Cardiac septum (tissue), 1 donor: ENCODE measurements at regions not wholly inside any gene's neighbourhood (a gene's known extent, or its start where the extent isn't known, plus 50 kb on each side); places are given as distances from the start of the nearest gene placed in this dataset.
"Not testable (repeated sequence)": the region's sequence is repeated elsewhere in the genome, so short reads cannot be mapped to it uniquely, and the experiment has no call there.

Experiments used
- DNase-seq: peaks from one replicate; pipeline ENCODE4 v3.0.0-alpha.2; 2020; ENCODE audit warnings: low spot score
- intact Hi-C: fragments of 100-400 bp; cut with DNase I; formaldehyde crosslinking; loops from one replicate; pipeline ENCODE4 v1.14.0; 2022
- donor health status: DM: no; HTN: no; CAD: no.

DNA sequence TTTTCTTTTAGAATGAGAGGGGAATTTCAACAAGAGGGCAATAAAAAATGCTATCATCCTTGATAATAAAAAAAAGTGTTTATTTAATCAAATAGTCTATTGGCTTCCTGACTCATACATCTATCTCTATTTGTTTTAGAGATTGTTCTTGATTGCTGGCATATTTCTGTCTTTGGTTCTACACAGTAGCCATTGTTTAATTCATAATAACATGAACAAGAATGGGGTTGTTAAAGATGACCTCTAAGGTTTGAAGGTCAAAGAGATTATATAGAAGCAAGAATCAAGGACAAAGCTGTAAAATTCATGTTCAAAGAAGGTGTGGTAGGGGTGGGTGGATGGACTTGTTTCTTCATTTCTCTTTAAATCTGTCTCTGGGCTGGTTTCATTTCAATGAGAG lies 166.0 kb upstream of the KLF12 start:
- intact Hi-C loops: no loop called here
- no peak for DNase-seq

DNA sequence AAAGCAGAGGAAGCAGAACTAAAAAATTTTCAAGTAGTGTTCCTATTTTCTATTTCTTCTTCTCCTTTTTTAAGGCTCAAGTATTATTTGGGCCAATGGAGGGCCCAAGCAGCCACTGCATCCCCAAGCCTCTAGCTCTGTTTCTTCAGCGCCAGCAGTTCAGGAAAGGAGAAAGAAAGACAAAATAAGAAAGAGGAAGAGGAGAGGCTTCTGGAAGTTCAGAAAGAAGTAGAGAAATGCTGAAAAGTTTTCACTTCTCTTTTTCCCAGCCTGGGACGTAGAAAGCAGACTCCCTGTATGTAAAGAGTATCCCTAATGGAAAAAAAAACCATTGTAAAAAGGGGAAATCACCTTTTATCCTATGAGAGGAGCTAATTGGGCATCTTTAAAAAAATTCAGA lies 165.5 kb upstream of the KLF12 start:
- DNase-seq: no peak
- intact Hi-C loops: no loop called here

DNA sequence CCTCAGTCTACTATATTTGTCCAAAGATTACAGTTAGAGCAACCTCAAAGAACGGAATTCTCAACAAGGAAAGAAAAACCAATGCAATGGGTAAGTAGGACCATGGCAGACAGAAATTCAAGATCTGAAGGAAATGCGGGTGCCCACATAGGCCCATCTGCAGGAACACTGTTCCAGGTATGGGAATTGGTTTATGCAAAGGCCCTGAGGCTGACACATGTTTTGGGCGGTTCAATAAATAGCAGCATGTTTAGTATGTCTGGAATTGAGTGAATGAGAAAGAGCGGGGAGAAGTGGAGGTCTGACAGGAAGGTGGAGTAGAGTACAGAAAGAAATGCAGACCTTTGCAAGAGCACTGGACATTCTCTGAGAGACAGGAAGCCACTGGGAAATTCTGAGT lies 164.7 kb upstream of the KLF12 start:
- intact Hi-C loops: no loop called here
- DNase-seq: no peak

DNA sequence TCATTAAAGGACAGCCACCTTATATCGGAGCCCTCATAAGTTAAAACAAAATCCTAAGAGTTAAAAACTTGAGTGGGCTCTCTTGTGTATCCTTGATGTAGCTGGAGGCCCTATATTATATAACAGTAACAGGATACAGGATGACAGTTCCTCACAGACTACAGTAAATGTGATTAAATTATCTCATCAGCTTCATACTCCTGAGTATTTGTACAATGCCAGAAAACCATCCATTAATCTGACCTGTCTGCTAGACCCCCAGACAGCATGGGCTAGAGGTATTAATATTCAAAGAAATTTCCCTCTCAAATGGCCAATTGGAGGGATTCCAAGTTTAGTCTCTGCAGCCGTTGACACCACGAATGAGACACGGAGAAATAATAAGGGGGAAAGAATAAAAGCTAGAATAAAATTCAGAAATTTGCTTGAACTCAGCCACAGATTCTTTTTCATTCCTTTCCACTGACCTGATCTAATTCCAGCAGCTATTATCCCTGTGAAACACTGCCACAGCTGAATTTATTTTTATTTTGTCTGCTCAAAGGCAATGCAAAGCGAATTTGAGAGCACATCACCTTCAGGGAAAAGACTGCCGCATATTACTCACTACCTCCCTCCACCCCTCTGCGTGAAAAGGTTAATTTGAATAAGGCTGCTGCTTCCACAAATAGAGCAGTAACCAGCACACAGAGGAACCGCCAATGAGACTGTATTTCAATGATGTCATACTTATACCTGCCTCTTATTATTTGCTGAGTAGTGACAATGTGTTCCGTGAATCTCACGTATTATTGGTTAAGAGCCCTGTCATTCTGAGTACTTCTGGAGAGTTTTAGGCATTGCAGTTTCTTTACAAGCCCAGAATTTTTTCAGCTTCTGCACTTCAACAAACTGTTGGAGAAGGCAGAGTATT lies 155.9 kb upstream of the KLF12 start:
- no peak for DNase-seq
- intact Hi-C loops: loop anchor here (2.0 to 5.0 kb wide), 3 partner anchors 158 to 538 kb away; partner anchors contain the start of gene KLF12

DNA sequence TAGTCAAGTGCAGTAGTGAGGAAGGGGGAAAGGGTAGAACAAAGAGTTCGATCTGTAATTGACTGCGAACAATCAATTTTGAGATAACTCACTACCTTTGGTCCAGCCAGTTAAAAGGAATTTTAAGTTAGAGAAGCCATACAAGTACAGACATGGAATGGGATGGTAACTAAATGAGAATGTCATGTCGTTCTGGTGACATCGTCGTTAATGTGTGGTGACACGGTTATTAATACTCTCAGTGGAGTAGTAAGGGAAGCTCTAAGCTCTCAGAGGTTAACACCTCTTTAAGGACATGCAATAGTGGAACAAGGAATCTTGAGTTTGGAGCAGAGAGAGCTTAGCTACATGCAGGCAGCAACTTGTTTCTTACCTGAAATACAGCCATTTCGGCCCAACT lies 154.9 kb upstream of the KLF12 start:
- no peak for DNase-seq
- intact Hi-C loops: loop anchor here (2.0 to 5.0 kb wide), 3 partner anchors 157 to 537 kb away; partner anchors contain the start of gene KLF12

DNA sequence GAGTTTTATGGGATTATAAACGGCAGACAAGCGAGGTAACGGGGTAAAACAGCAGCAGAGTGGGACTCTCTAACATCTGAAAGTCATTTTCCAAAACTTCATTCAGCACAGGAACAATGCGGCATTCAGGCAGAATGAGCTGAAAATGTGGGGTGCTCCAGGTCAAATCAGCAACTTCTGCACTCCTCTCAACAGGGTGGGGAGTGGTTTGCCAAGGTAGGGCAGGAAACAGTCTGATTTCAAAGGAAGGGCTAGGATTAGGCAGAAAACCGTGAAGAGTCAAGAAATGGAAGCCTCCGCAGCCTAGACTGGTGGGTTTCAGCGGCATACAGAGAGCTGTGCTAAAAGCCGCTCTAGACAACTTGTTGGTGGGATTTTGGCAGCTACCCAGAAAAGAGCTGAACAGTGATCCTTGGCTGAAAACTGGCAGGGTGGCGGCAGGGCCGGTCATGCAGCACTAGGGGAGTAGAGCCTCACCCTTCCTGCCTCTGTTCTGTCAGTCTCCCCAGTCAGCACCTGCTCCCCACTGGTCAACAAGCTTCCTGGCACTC lies 154.2 kb upstream of the KLF12 start:
- intact Hi-C loops: loop anchor here (2.0 to 5.0 kb wide), 3 partner anchors 156 to 536 kb away; partner anchors contain the start of gene KLF12
- DNase-seq: no peak

DNA sequence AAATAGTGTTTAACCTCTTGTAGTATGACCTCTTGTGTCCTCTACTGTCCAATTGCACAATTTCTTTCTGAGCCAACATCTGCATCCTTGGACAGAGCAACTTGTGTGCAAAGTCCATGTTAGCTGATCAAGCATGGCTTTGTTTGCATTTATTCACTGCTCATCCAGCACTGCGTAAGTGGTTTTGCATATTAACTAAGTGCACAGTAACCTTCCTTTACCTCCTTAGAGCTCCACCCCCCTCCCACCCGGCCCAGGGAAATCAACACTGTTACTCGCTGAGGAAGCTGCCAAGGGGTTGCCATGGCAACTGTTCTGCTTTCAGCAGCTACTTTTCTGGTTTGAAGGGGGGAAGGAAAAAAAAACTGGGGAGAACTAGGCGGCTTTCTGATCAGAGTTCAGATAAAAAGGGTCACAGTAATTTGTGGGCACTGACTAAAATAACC lies 153.5 kb upstream of the KLF12 start:
- intact Hi-C loops: loop anchor here (2.0 to 5.0 kb wide), 3 partner anchors 155 to 535 kb away; partner anchors contain the start of gene KLF12
- peak; percentile 77 for DNase-seq

DNA sequence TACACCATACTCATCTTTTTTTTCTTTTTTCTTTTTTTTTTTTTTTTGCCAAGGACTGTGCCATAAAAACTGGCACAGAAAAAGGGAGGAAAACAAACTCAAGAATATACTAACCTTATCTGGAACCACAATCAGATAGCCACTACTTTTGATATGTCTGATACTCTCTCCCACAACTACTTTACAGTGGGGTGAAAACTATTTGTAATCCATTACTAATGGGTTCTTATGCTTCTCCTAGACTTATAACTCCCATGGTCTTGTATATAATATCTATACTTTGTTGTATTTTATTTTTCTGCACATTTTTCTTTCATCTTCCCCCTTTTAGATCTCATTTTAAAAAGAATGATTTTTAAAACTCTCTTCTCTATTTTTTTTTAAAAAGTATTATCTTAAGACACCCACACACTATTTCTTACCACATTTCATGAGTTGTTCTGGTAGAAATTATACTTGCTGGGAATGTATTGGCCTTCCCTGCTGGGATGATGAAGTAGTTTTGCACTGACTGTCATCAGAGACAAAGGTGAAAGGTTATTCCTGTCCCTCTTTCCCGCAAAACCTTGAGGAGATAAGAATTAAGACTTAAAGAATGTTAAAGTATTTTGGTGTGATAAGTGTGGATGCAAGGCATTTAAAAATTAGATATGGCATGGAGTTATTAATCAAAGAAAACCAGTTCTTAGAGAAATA lies 146.7 kb upstream of the KLF12 start:
- intact Hi-C loops: no loop called here
- no peak for DNase-seq

DNA sequence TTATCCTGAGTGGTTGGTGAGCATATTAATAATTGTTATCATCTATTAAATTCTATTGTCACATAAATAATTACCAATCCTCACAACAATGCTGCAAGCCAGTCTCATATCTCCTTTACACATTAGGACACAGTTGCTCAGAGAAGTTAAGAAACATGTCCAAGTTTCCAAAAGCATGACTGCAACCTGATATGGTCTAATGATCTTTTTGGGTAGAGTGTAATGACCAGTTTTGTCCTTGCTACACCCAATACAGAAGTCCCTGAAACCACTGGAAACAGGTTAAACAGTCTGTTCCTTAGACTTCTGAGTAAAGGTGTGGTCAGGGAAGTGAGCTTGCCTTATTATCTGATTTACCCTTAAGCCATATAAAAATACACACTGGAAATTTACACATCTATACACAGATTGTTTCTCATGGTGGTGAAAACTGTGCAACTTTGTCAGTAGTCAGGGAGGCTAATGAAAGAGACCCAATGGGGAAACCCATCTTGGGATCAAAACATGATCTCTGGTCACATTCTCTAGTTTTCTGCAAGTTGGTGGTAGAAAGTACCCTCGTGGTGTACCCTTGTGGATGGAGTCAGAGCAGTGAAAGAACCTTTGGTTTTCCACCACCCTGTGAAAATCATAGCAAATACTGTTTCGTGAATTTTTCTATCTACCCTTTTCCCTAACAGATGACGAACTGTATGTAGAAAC lies 146.0 kb upstream of the KLF12 start:
- no peak for DNase-seq
- intact Hi-C loops: no loop called here

DNA sequence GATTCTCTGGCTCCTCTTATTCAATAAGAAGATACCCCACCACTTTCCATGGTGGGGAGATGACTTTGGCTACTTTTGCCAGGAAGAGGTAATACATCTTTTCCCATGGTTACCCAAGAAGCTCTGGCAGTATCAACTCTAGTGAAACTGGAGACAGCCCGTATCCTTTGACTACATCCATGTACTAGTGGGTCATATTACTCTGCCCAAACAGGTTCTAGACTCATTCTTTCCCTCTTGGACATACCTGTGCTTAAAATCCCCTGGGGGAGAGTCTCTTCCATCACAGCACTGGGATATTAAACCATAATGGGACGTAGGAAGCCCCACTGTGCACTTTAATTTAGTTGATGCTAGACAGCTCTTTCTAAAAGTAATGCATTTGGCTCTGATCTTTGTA lies 144.7 kb upstream of the KLF12 start:
- no peak for DNase-seq
- intact Hi-C loops: no loop called here

DNA sequence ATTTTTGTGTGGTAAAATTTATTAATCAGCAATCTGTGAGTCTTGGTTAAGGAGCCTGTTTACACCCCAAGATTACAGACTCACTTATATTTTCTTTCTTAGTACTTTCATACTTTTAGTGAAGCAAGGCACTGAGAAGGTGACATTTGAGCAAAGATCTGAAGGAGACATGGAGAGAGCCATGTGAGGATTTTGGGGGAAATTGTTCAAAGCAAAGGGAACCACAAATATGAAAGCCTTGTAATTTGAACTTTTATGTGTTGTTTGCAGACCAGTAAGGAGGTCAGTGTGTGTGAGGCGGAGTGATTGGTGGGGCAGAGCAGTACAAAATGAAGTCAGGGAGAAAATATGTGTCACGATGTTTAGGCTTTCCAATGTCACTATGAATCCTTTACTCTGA lies 140.7 kb upstream of the KLF12 start:
- no peak for DNase-seq
- intact Hi-C loops: no loop called here

DNA sequence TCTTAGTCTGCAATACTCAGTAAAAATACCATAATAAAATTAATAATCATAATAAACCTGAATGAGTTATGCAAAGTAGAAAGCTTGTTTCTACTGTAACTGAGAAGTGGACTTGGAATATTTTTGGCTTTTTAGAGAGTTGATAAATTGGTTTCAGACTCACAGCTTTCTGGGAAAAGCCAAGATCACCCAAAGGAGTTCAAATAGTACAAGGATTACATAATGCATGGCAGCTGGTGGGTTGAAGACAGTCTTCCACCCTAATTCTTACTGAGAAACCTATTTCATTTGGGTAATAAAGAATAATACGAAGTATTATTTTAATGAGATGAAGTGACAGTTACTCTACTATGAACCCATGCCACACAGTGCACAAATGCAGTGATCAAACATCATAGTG lies 139.4 kb upstream of the KLF12 start:
- intact Hi-C loops: no loop called here
- DNase-seq: no peak

DNA sequence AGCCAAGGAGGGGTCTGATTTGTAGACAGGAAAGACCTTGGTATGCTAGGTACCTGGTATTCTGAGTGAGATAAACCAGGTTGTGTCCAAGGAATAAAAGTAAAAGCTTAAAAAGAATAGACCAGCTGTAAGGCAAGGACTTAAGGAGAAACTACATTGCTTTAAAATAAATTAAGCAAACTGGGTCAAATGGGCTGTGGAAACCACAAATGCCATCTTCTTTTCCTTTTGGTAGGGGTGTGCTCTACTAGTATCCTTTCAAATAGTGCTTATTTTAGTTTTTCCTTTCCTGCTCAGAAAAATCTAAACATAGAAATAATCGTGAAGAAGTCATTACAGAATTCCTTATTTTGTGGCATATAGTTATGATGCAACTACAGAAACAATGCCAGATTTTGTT lies 138.6 kb upstream of the KLF12 start:
- no peak for DNase-seq

DNA sequence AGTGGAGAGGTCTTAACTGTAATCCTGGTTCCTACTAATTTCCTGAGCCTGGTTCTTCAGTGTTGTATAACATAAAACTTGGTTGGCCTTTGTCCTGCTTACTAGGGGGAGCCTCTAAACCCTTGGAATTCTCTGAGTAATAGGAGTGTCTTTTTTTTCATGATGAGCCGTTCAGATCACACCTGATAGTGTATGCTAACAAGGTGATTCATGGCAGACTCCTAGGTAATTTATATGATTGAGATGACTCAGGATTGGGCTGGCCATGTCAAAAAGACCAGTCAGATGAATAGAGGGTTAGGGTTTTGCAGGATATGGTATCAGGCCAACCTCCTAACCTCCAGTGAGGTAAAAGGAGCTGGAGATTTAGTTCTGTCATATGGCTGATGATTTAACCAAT lies 135.8 kb upstream of the KLF12 start:
- DNase-seq: no peak
- intact Hi-C loops: no loop called here

More for the DNA sequence above, 138.6 kb upstream of the KLF12 start:
- intact Hi-C loops: no loop called here

DNA sequence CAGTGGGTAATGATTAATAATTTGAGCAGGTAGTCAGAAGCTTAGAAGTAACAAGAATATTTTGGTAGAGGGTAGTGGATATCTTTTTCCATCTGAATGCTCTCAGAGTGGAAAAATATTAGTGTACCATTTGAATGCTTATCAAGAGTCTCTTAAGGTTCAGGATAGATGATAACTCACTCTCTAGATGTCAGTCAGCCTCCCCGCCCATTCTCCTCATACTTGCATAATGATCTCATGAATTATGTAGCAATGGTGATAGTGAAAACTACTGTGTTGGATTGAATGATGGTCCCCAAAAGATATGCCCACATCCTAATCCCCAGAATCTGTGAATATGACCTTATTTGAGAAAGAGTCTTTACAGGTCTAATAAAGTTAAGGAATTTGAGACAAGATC lies 132.7 kb upstream of the KLF12 start:
- no peak for DNase-seq
- intact Hi-C loops: no loop called here

DNA sequence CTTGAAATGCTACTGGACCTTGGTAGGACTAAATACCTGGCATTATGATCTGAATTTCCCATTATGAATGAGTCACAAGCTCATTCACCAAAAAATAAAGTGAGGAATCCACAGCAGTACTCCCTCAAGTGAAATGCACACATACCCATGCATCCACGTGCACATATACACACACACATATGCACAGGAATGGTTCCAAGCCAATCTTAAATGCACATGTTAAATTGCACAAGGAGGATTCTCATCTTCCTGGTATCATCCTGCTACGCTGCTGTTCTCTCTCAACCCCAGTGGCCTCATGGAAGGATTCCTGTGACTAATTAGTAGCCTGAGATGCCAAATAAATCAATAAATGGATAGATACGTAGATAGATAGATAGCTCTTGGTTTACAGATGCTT lies 132.1 kb upstream of the KLF12 start:
- DNase-seq: no peak
- intact Hi-C loops: no loop called here

DNA sequence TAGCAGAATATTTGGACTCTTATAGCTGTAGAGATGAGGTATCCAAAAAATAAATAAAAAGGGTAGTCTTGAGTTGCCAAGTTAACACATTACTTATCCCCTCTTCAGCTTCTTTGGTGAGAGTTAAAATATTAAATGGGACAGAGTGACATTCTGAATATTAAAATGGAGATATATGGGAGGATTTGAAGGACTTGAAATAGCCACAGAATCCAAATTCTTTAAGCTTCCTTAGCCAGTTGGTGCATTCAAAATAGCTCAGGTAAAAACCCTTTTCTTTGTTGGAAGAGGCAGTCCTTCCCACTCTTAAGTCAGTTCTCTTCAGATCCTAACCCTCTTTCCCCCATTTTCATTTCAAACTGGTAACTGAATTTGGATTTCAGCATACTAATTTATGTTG lies 130.1 kb upstream of the KLF12 start:
- no peak for DNase-seq
- intact Hi-C loops: no loop called here

DNA sequence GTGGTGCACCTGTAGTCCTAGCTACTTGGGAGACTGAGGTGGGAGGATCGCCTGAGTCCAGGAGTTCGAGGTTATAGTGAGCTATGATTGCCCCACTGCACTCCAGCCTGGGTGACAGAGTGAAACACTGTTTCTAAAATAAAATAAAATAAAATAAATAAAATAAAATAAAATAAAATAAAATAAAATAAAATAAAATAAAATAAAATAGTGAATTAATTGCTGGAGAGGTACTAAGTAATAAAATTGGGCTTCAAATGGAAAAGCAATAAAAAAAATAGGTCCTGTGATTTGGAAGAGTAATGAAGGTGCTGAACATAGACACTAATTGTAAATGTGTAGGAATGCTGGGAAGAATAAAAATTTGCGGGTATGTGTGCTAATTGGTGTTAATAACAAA lies 126.2 kb upstream of the KLF12 start:
- DNase-seq, intact Hi-C loops: not testable (repeated sequence)

DNA sequence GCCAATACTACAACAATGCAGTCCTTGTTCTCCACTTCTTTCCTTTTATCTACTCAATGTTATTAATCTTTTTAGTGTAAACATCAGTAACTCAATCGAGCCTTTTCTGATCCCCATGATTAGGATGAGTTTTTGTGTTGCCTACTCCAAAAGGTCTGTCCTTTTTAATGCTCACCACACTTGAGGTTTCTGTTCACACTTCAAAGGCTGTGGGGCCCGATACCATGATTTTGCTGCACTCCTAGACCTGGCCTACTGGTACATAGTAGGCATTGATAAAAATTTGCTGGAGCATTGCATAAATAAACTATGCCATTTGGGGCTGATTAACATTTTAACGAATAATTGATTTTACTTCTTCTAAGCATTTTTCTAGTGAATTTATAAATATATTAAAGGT lies 125.4 kb upstream of the KLF12 start:
- intact Hi-C loops: no loop called here
- no peak for DNase-seq

DNA sequence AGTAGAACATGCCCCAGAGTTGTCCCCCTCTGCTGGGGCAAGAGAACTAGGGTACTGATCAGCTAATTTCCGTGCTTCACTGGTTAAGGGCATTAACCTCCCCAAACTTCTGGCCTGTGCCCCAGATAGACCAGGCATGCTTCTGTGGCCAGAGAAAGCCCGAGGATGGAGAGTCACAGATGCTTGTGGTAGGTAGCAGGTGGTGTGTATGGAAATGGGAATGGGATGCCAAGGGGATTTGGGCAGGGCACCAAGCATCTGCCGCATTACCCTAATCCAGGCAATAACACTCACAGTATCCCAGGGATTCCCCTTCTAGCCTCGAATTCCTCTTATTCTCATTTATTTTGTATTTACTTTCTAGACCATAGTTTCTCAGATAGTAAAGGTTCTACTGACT lies 124.8 kb upstream of the KLF12 start:
- intact Hi-C loops: no loop called here
- DNase-seq: no peak
